ENCODE measurements at regions not wholly inside any gene's neighbourhood (a gene's known extent, or its start where the extent isn't known, plus 50 kb on each side); places are given as distances from the start of the nearest gene placed in this dataset.

DNA sequence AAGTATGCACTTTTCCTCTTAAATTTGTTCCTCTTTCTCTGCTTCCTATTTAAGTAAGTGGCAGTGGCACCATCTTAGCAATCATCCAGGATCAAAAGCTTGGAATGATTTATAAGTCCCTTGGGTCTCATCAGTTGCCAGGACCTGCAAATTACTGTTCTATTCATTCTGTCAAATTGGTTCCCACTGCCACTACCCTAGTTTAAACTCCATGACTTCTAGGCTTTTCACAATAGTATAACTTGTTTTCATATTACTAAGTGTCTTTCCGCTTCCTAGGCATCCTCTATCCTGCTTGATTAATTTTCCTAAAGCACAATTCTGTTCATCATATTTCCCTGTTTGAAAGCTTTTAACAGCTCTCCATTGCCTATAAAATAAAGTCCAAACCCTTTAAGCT is 363.9 kb upstream of the MEF2C start:
- DNase-seq (ENCODE audit: low read depth, low spot score) = no peak
- POLR2A ChIA-PET = no interaction called here

DNA sequence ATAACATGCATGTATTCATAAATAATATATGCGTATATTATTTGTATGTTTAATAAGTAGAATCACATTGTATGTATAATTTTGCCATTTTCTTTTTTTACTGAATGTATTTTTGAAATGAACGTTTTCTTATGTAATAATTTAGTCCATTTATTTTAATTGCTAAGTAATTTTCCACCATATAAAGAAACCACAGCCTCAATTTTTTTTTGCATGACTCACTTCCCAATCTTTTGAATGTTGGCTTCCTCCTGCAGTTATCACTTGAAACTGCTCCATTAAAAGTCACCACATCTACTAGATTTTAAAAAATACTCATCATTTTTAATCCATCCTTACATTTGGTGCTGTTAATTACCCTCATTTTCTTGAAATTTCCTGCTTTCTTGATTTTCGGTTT is 363.3 kb upstream of the MEF2C start:
- DNase-seq (ENCODE audit: low read depth, low spot score) (no peak), ATAC-seq (no peak)
- CTCF ChIA-PET = no interaction called here
- Histone ChIP-seq H3K4me1 (ENCODE audit: control insufficient read depth, insufficient read depth, low read length) (no peaks in the 10 kb centered on the region), H3K4me3 (ENCODE audit: low read depth in 2 of 2, low read length in 2 of 2) (no peak overlapping the region), H3K36me3 (ENCODE audit: control insufficient read depth, insufficient read depth, low read length) (no peaks in the 10 kb centered on the region), H3K27me3 (ENCODE audit: control insufficient read depth, insufficient read depth, low read length) (no peaks in the 10 kb centered on the region), H3K9me3 (ENCODE audit: control insufficient read depth, insufficient read depth, low read depth, low read length) (no peaks in the 10 kb centered on the region), H3K27ac (ENCODE audit: low read length) (no peak overlapping the region)
- BruUV-seq (replicated peaks) = no TSS peak
- POLR2A ChIA-PET = no interaction called here
- in situ Hi-C loops (cut with HindIII; ENCODE audit: low pct_unique_long_range_greater_than_20kb, low sequenced_read_pairs) = no loop called here
- intact Hi-C loops (cut with micrococcal nuclease; ENCODE audit: unreplicated experiment) = no loop called here
- TF ChIP-seq, protein P1, sequence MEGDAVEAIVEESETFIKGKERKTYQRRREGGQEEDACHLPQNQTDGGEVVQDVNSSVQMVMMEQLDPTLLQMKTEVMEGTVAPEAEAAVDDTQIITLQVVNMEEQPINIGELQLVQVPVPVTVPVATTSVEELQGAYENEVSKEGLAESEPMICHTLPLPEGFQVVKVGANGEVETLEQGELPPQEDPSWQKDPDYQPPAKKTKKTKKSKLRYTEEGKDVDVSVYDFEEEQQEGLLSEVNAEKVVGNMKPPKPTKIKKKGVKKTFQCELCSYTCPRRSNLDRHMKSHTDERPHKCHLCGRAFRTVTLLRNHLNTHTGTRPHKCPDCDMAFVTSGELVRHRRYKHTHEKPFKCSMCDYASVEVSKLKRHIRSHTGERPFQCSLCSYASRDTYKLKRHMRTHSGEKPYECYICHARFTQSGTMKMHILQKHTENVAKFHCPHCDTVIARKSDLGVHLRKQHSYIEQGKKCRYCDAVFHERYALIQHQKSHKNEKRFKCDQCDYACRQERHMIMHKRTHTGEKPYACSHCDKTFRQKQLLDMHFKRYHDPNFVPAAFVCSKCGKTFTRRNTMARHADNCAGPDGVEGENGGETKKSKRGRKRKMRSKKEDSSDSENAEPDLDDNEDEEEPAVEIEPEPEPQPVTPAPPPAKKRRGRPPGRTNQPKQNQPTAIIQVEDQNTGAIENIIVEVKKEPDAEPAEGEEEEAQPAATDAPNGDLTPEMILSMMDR (IDR thresholded peaks at IDR 0.05) = no peak
- no peak for TF ChIP-seq POLR2AphosphoS5 (IDR thresholded peaks at IDR 0.05; ENCODE audit: low read depth, low read length)
- TF ChIP-seq, protein P2, sequence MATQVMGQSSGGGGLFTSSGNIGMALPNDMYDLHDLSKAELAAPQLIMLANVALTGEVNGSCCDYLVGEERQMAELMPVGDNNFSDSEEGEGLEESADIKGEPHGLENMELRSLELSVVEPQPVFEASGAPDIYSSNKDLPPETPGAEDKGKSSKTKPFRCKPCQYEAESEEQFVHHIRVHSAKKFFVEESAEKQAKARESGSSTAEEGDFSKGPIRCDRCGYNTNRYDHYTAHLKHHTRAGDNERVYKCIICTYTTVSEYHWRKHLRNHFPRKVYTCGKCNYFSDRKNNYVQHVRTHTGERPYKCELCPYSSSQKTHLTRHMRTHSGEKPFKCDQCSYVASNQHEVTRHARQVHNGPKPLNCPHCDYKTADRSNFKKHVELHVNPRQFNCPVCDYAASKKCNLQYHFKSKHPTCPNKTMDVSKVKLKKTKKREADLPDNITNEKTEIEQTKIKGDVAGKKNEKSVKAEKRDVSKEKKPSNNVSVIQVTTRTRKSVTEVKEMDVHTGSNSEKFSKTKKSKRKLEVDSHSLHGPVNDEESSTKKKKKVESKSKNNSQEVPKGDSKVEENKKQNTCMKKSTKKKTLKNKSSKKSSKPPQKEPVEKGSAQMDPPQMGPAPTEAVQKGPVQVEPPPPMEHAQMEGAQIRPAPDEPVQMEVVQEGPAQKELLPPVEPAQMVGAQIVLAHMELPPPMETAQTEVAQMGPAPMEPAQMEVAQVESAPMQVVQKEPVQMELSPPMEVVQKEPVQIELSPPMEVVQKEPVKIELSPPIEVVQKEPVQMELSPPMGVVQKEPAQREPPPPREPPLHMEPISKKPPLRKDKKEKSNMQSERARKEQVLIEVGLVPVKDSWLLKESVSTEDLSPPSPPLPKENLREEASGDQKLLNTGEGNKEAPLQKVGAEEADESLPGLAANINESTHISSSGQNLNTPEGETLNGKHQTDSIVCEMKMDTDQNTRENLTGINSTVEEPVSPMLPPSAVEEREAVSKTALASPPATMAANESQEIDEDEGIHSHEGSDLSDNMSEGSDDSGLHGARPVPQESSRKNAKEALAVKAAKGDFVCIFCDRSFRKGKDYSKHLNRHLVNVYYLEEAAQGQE (IDR thresholded peaks at IDR 0.05; ENCODE audit: insufficient read depth in 1 of 2, low read depth in 2 of 2, low read length in 1 of 2) = no peak
- no peak for TF ChIP-seq TCF7L2 (IDR thresholded peaks at IDR 0.05; ENCODE audit: low read depth, low read length)
- no peak for TF ChIP-seq SIN3A (IDR thresholded peaks at IDR 0.05; ENCODE audit: borderline replicate concordance, insufficient read depth, low read depth, low read length)

More for the DNA sequence above, 363.9 kb upstream of the MEF2C start:
- no TSS peak for BruUV-seq (replicated peaks)
- in situ Hi-C loops (cut with HindIII; ENCODE audit: low pct_unique_long_range_greater_than_20kb, low sequenced_read_pairs) (no loop called here), intact Hi-C loops (cut with micrococcal nuclease; ENCODE audit: unreplicated experiment) (no loop called here)
- H3K4me3 ChIP-seq (ENCODE audit: low read depth in 2 of 2, low read length in 2 of 2) = no peak overlapping the region
- H3K27ac ChIP-seq (ENCODE audit: low read length) = no peak overlapping the region
- TF ChIP-seq TCF7L2 (IDR thresholded peaks at IDR 0.05; ENCODE audit: low read depth, low read length) = no peak
- TF ChIP-seq, protein P2 (IDR thresholded peaks at IDR 0.05; ENCODE audit: insufficient read depth in 1 of 2, low read depth in 2 of 2, low read length in 1 of 2) = no peak
- TF ChIP-seq, protein P1 (IDR thresholded peaks at IDR 0.05) = no peak
- no peak for TF ChIP-seq SIN3A (IDR thresholded peaks at IDR 0.05; ENCODE audit: borderline replicate concordance, insufficient read depth, low read depth, low read length)
- TF ChIP-seq POLR2AphosphoS5 (IDR thresholded peaks at IDR 0.05; ENCODE audit: low read depth, low read length) = no peak
- H3K27me3 ChIP-seq (ENCODE audit: control insufficient read depth, insufficient read depth, low read length) = no peaks in the 10 kb centered on the region
- no peaks in the 10 kb centered on the region for H3K4me1 ChIP-seq (ENCODE audit: control insufficient read depth, insufficient read depth, low read length)
- CTCF ChIA-PET = no interaction called here
- H3K36me3 ChIP-seq (ENCODE audit: control insufficient read depth, insufficient read depth, low read length) = no peaks in the 10 kb centered on the region
- no peaks in the 10 kb centered on the region for H3K9me3 ChIP-seq (ENCODE audit: control insufficient read depth, insufficient read depth, low read depth, low read length)
- no peak for ATAC-seq
